ENCODE measurements at regions not wholly inside any gene's neighbourhood (a gene's known extent, or its start where the extent isn't known, plus 50 kb on each side); places are given as distances from the start of the nearest gene placed in this dataset.

DNA sequence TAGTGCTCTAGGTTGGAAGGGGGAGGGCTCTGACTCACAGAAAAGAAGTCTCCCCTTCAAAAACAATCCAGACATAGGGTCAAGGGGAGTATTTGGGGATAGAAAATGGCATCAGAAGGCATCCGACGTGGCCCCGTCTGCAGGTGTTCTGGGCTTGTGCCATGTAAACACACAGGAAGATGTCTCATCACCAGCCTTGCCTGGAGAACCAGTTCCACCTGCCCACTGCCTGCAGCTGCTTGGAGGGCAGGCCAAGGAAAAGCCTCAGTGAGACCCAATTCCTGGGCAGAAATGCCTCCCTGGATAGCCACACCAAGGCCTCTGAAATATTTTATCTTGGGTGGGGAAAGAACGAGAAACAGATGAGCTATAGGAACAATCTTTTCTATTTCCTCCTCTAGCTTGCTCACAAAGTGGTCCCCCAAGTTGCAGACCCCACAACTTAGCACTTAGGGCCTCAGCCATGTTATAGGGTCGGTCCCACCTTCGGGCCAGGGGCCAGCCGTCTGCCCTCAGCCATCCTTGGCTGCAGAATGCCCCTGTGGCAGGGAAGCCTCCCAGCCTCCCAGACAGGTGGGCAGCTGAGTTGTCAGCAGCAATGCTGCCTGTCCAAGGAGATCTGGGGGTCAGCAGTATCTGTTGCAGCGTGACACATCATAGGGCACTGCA is 54.3 kb upstream of the ECHDC3 start:
- TF ChIP-seq, protein P1, sequence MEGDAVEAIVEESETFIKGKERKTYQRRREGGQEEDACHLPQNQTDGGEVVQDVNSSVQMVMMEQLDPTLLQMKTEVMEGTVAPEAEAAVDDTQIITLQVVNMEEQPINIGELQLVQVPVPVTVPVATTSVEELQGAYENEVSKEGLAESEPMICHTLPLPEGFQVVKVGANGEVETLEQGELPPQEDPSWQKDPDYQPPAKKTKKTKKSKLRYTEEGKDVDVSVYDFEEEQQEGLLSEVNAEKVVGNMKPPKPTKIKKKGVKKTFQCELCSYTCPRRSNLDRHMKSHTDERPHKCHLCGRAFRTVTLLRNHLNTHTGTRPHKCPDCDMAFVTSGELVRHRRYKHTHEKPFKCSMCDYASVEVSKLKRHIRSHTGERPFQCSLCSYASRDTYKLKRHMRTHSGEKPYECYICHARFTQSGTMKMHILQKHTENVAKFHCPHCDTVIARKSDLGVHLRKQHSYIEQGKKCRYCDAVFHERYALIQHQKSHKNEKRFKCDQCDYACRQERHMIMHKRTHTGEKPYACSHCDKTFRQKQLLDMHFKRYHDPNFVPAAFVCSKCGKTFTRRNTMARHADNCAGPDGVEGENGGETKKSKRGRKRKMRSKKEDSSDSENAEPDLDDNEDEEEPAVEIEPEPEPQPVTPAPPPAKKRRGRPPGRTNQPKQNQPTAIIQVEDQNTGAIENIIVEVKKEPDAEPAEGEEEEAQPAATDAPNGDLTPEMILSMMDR (IDR thresholded peaks at IDR 0.05): no peak
- no peak for TF ChIP-seq EZH2phosphoT487 (IDR thresholded peaks at IDR 0.05)

Data from neural progenitor cell (in vitro differentiated cells).